Left colon (tissue), 2 donors: ENCODE measurements at regions not wholly inside any gene's neighbourhood (a gene's known extent, or its start where the extent isn't known, plus 50 kb on each side); places are given as distances from the start of the nearest gene placed in this dataset.

Experiments used
- ATAC-seq: fragments of 200-7000 bp; cut with Tn5 transposase; one replicate; pipeline ENCODE4 v1.9.1; 2020; ENCODE audit warnings: mild to moderate bottlenecking, moderate library complexity
- DNase-seq, 2 donors: peaks; one replicate each; pipeline ENCODE4 v3.0.0-alpha.2; 2020
- intact Hi-C, 2 donors: fragments of 100-400 bp; cut with DNase I in 1 of 2; cut with micrococcal nuclease in 1 of 2; formaldehyde crosslinking; loops; one replicate each; pipeline versions ENCODE4 v1.11.2 to v1.14.0; 2022; cut with DNase I, micrococcal nuclease
- donor health status: DM: no; HTN: no; CAD: no.
- donor health status: DM: yes; HTN: yes; CAD: no.

DNA sequence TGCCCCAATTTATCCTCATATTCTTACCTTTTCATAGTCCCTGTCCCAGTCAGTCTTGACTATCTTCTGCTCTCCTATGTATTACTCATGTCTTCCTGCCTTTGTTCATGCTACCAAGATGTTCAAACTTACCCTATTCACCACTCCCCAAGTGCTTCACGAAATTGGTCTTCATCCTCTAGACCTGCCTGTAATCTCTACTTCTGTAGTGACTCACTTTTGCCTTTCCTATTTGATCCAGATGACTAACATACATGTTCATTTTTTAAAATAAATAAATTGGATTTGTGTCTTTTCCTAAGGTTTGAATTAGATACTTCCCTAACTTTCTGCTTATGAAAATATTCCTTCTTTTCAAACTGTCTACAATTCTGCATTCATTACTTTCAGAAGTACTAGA, 107.7 kb upstream of the PPM1H start:
- intact Hi-C loops, result no loop called here
- ATAC-seq (no peak), DNase-seq (no peak)

DNA sequence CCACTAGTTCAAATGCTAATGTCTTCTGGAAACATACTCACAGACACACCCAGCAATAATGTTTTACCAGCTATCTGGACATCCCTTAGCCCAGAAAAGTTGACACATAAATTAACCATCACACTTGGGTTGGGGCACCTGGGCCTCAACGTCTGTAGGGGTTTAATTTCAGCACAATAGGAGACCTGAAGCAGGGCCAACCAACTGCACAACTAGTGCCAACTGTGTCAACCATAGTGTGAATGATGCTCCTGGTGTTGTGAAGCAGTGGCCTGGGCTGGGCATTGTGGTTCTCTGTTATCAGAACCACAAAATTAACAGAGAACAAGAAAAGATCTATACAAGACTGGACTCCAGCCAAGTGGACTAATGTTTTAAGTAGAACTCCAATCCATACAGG, 106.7 kb upstream of the PPM1H start:
- DNase-seq (no peak), ATAC-seq (no peak)
- intact Hi-C loops, result no loop called here

DNA sequence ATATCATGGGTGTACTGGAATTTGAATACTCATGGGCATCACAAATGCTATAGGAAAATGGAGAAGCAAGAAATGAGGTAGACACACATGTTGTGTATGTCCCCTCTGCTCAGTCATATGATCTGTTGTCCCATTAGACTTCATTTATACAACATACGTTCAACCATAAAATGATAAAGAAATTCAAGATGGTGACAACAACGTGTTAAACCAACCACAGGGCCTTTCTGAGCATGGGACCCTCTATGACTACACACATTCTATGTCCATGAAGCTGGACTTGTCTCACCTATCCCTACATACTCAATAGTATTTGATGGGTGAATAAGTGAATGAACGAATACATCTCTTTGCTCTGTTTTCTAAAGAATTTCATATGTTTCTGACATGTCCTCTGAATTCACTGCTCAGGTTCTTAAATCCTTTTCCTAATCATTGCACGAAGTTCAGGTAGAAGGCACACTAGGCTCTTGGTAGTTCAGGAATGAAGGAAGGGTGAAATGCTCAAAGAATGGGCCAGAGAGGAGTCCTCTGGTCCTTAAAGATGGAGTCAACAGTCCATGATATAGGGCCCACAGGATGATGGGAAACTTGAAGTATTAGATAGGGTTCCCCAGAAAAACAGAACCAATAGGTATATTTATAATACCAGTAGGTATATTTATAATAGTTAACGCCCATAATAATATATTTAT, 105.7 kb upstream of the PPM1H start:
- ATAC-seq (no peak), DNase-seq (no peak)
- intact Hi-C loops, result no loop called here

DNA sequence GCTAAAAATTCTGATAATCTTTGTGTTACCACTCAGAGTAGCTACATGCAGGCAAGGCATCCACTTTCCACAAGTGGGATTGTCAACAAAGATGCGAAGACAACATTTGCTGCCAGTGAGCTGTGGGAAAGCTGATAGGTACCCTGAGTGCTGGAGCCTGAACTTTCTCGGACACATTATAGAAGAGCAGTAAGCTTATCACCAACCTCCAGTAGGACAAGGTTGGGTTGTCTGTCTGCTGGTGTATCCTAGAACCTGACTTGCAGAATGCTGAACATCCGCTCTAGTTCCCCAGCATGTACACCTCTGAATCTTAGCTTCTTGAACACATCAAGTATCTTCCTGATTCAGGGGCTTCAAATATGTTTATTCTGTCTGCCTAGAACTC, 103.8 kb upstream of the PPM1H start:
- intact Hi-C loops, result no loop called here

DNA sequence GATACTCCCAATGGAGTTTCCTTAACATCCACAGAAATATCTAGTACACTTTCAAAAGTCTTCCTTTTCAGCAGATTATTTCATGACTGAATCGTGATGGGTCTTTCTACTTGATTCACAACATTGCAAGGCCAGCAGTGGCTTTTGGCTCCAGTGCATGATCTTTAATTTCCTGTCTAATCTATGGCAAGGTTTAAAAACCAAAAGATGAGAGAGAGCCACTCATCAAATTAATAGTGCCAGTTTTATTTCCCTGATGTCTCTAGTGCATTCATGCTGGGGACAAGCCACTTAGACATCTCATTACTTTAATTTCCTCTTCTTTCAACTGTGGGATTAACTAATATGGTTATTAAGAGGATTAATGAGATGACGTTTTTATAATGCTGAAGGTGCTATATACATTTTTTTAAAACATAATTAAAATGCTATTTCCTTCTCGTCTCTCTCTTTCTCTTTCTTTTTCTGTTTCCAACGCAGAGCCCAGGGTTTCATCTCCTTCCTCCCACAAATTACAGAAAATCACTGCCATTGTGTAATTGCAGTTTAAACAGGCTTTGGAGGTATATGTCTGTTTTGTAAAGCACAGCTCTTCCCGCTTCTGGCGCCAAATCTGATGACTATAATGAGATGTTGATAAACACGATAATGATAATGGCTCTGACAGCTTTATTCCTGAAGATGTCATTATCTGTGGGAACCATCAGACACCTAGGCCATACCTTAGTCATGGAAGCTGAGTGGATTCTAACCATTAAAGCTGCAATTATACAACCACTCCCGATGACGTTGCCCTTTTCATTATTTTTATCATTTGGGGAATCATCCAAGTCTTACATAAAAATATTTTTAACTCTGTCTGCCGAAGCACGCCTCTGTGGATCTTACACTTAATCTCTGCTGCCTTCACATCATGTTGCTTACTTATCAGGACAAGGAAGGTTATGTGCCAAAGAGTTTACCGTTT, 103.1 kb upstream of the PPM1H start:
- no peak for ATAC-seq
- DNase-seq, result no peak

More for the DNA sequence above, 103.8 kb upstream of the PPM1H start:
- DNase-seq (no peak), ATAC-seq (no peak)

DNA sequence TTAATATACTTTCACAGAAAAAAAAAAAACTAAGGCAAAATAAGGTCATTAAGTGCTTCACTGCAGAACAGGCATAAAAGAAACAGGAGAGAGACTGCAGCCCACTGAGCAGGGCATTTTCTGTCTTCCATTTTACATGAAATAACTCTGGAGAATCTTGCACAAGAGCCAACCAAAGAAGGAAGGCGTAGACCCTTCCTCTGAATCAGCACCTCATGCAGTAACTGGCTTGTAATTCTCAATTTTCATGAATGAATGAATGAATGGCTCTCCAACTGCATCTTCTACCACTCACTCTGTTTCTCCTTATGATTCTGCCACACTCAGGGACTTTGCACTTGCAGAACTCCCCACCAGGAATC, 102.0 kb upstream of the PPM1H start:
- intact Hi-C loops, result no loop called here

More for the DNA sequence above, 103.1 kb upstream of the PPM1H start:
- intact Hi-C loops, result no loop called here

DNA sequence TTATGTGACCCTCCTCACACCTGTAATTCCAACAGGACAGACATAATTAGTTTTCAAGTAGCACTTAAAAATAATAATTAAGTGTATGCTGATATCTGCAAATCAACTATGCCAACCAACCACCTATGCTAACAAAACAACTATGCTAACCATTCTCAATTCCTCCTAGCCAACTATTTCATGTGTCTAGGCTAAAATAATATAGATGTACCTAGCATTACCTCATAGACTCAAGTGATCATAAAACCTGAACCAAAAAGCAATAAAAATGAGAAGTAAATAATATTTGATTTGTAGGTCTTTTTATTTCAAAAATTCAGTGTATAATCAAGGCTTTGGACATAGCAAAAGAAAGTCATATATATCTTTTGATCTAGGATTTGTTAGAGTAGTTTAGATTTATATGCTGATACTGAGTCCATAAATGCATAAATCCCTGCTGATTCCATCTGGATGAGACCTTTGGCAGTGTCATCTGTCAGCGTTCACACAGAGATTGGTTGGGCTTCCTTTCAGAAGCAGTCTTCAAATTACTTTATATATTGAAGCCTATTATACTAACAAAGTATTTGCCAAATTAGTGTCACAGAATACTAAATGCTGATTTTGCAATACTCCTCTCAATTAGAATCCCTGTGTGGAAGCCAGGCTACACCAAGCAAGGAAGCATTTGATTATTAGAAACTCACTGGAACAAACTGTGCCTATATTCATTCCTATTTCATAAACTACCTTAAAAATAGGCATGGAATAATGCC, 101.4 kb upstream of the PPM1H start:
- intact Hi-C loops, result no loop called here
- ATAC-seq (peak; percentile 49), DNase-seq (no peak)

More for the DNA sequence above, 102.0 kb upstream of the PPM1H start:
- DNase-seq (no peak), ATAC-seq (no peak)

DNA sequence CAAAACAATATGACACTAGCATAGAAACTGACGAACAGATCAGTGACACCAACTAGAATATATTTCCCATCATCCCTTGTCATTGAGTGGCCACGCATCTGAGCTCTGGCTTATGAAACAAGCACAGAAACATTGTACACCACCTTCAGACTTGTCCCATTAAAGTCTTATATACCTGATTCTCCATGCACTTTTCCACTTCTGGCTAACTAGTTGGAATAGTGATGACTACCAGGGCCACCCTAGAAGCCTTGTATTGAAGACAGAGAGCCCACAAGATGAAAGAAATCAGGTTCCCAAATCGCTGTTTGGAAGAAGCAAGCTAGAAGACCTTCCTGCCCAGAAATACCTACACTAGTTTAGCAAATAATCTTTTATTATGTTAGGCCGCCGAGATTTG, 99.7 kb upstream of the PPM1H start:
- DNase-seq, result no peak
- ATAC-seq, result no peak
- intact Hi-C loops, result no loop called here

DNA sequence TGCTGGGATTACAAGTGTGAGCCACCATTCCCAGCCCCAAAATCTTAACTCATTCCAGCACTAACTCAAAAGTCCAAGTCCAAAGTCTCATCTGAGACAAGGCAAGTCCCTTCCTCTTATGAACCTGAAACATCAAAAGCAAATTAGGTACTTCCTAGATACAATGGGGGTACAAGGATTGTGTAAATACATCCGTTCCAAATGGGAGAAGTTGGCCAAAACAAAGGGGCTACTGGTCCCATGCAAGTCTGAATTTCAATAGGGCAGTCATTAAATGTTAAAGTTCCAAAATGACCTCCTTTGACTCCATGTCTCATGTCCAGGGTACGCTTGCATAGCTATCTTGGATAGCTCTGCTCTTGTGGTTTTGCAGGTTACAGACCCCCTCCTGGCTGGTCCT, 94.7 kb upstream of the PPM1H start:
- ATAC-seq (no peak), DNase-seq (no peak)
- intact Hi-C loops, result no loop called here

DNA sequence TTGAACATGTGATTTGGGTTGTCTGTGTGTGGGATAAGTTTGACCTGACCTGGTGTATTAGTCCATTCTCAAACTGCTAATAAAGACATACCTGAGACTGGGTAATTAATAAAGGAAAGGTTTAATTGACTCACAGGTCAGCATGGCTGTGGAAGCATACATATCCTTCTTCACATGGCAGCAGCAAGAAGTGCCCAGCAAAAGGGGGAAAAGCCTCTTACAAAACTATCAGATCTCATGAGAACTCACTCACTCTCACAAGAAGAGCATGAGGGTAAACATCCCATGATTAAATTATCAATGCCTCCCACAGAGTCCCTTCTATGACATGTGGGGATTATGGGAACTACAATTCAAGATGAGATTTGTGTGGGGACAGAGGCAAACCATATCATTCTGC, 94.0 kb upstream of the PPM1H start:
- DNase-seq, result no peak
- intact Hi-C loops, result no loop called here
- no peak for ATAC-seq

DNA sequence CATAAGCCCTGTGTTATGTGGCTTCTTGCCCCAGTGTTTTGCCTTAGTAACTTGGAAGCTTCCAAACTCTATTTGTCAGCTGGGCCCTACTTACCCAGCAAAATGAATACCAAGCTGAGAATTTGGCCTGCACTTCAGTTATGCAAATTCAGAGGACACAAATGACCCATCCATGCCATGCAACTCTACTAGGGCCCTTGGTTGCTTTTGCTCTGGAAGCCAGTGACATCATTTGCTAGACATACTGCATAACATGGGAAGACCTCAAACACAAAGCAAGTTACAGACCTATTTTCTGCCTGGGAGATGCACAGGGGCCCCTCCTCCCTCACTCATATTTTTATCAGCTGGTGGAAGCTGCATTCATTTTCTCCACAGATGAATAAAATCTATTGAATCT, 90.2 kb upstream of the PPM1H start:
- no peak for ATAC-seq
- intact Hi-C loops, result no loop called here
- no peak for DNase-seq

DNA sequence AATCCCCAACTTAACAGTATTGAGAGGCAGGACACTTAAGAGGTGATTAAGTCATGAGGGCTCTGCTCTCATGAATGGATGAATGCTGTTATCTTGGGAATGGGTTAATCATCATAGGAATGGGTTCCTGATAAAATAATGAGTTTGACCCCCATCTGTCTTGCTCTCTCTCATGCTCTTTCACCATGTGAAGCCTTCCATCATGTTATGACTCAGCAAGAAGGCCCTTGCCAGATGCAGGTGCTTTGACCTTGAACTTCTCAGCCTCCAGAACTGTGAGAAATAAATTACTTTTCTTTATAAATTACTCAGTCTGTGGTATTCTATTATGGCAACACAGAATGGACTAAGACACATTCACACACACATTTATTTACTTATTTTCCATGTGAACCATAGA, 89.0 kb upstream of the PPM1H start:
- no peak for DNase-seq
- intact Hi-C loops, result no loop called here
- no peak for ATAC-seq

DNA sequence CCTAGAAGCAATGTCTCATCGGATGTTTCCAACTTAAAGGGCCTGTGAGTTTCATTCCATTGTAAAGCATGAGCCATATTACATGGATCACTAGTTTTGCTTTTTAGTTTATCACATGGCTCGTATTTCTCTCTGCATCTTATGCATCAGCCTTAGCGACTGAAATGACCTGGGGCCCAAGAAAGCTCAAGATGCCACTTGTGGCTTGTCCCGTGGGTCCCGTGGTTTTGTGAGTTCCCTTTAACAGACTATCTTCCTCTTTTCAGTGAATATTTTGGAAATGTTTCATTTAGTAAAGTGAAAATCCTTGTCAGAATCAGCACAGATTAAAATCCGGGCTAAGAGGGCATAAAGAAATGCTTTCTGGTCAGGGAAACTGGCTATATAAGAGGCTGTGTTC, 86.2 kb upstream of the PPM1H start:
- ATAC-seq, result no peak
- peak in 1 of 2 donors; percentile 5 for DNase-seq
- intact Hi-C loops, result no loop called here

DNA sequence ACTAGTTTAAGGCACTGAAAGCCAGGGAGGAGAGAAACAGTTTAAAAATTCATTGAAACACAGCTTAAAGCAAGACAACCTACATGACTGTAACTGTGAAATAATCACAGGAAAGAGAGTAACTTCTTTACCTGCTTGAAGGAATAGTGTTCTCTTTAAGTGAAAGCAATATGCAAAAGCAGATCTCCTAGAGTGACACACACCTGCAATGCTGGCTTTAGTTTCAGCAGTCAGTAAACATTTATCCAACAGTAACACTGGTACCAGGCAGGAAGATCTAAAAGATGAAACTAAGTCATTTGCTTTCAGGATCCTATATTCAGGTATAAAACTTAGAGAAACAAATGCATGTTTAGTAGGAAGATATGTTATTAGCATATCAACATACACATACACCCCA, 85.3 kb upstream of the PPM1H start:
- DNase-seq (no peak), ATAC-seq (no peak)
- intact Hi-C loops, result no loop called here

DNA sequence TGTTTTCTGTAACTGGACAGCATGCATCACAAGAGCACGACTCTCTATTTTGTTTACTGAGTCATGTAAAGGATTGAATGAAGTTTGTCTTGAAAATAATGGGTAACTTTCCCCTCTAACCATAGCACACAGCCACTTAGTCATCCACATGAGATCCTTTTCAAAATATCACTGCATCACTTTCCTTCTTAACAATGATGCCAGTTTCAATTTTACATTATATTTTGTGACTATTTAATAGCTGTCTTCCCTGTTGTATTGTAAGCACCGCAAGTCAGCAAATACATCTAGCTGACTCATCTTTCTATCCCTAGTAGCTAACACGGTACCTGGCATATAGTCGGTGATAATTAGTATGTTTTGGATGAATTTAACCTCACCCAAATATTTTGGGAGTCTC, 83.3 kb upstream of the PPM1H start:
- ATAC-seq, result no peak
- no peak for DNase-seq
- intact Hi-C loops, result no loop called here

DNA sequence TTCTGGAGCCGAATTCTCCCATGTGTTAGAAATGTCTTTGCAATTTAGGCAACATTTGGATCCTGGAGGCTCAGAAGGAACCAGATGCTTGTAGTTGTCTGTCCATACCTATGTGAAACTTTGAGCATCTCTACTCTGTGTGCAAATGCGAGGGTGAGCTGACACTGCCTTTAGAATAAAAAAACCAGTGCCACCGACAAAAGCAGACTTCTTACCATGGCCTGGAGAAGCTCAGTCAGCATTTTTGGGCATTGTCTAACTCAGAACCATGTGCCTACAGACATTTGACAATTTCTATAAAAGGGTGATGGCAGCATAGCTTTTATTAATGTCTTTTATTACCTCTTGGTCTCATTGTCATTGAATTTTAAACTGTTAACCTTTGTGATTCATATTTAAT, 78.4 kb upstream of the PPM1H start:
- intact Hi-C loops, result no loop called here
- DNase-seq, result no peak
- no peak for ATAC-seq

DNA sequence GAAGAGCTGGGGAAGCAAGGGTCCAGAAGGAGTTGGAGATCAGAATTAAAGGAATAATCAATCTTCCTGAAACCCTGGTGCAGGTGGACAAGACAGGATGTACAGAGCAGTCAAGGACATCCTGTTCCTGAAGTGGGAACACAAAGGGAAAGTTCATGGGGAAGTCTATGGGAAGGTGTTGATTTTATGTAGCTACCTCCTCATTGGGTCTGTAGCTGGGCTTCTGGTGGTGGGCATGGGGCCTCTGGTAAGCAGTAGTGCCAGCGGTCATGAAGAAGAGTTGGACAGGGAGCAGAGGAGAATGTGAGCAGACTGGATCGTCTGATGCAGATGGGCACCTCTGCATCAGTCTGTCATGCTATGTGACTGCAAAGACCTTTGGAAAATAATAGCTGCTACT, 75.7 kb upstream of the PPM1H start:
- DNase-seq (no peak), ATAC-seq (no peak)
- intact Hi-C loops, result no loop called here

DNA sequence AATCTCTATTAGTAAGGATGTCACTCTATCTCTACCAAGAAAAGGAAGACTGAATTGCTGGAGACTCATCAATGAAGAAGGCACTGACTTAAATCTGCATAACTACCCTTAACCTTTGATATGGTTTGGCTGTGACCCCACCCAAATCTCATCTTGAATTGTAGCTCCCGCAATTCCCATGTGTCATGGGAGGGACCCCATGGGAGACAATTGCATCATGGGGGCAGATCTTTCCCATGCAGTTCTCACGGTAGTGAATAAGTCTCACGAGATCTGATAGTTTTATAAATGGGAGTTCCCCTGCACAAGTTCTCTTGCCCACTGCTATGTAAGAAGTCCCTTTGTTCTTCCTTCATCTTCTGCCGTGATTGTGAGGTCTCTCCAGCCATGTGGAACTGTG, 73.4 kb upstream of the PPM1H start:
- DNase-seq (no peak), ATAC-seq (no peak)
- intact Hi-C loops, result no loop called here

DNA sequence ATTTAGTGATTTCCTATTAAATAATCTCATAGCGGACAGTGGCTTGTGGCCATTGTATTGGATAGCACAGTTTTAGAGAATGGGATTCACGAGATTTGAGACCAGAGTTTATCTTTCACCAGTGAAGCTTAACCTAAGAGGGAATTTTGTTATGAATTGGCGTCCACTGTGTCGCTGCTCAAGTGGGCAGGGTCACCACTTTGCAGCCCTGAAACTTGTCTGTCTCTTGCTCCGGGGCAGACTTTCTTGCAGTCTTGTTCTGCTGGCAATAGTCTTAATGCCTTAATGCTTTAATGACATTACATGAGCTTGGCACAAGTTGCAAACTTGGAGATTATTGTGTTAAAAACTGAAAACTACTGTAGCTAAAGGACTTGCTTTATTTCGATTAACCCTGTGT, 72.8 kb upstream of the PPM1H start:
- intact Hi-C loops, result no loop called here
- ATAC-seq, result no peak

DNA sequence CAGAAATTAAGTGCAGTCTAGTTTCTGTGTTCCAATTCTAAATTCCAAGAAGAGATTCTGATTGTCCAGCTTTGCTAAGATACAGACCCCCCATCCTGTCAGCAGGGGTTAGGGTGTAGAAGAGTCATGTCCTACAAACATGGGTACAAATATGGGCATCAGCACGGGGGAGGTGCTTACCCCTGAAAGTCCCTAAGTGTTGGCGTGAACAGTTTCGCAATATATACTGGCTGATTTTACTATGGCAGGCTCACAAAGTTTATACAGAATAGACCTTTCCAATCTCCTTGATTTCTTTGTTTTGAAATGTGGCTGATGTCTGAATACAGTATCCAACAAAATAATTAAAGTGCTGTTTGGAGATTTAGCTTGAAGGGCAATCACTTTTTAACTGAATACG, 71.6 kb upstream of the PPM1H start:
- no peak for DNase-seq

More for the DNA sequence above, 72.8 kb upstream of the PPM1H start:
- no peak for DNase-seq

More for the DNA sequence above, 71.6 kb upstream of the PPM1H start:
- intact Hi-C loops, result no loop called here
- no peak for ATAC-seq
